HG03095 (cell line): ENCODE measurements at regions not wholly inside any gene's neighbourhood (a gene's known extent, or its start where the extent isn't known, plus 50 kb on each side); places are given as distances from the start of the nearest gene placed in this dataset.
"Not testable (repeated sequence)": the region's sequence is repeated elsewhere in the genome, so short reads cannot be mapped to it uniquely, and the experiment has no call there.

Experiments
- ATAC-seq: cut with Tn5 transposase; IDR thresholded peaks from one replicate; pipeline ENCODE4 v1.9.1; 2021; ENCODE audit warnings: moderate library complexity; ENCODE audit not compliant: unreplicated experiment

- no peak for ATAC-seq
These were observed 335.4 kb upstream of the CDH2 start for GRCh38 chr18:28512357-28512756.

- no peak for ATAC-seq
These were observed 334.5 kb upstream of the CDH2 start for GRCh38 chr18:28511413-28511821.

GRCh38 chr18:28510210-28510609 is 333.3 kb upstream of the CDH2 start:
- ATAC-seq = no peak

GRCh38 chr18:28504066-28504465 is 327.1 kb upstream of the CDH2 start:
- ATAC-seq = no peak

- ATAC-seq = no peak
These were observed 317.2 kb upstream of the CDH2 start for GRCh38 chr18:28494151-28494550.

GRCh38 chr18:28485918-28486317 is 309.0 kb upstream of the CDH2 start:
- no peak for ATAC-seq

GRCh38 chr18:28485210-28485801 is 308.4 kb upstream of the CDH2 start:
- no peak for ATAC-seq

- ATAC-seq = no peak
These were observed 301.6 kb upstream of the CDH2 start for GRCh38 chr18:28478531-28478930.

- no peak for ATAC-seq
These were observed 299.4 kb upstream of the CDH2 start for GRCh38 chr18:28476302-28476701.

- no peak for ATAC-seq
These were observed 293.0 kb upstream of the CDH2 start for GRCh38 chr18:28469946-28470345.

GRCh38 chr18:28468901-28469300 is 292.0 kb upstream of the CDH2 start:
- no peak for ATAC-seq

GRCh38 chr18:28466204-28466603 is 289.3 kb upstream of the CDH2 start:
- ATAC-seq = no peak

GRCh38 chr18:28459587-28459986 is 282.7 kb upstream of the CDH2 start:
- ATAC-seq = no peak

GRCh38 chr18:28458751-28459150 is 281.8 kb upstream of the CDH2 start:
- no peak for ATAC-seq

GRCh38 chr18:28457784-28458183 is 280.9 kb upstream of the CDH2 start:
- ATAC-seq = no peak

- no peak for ATAC-seq
These were observed 279.0 kb upstream of the CDH2 start for GRCh38 chr18:28455971-28456370.

- no peak for ATAC-seq
These were observed 262.9 kb upstream of the CDH2 start for GRCh38 chr18:28439870-28440269.

- no peak for ATAC-seq
These were observed 261.5 kb upstream of the CDH2 start for GRCh38 chr18:28438381-28438780.

- ATAC-seq = no peak
These were observed 255.4 kb upstream of the CDH2 start for GRCh38 chr18:28432339-28432738.

- ATAC-seq = no peak
These were observed 249.0 kb upstream of the CDH2 start for GRCh38 chr18:28425886-28426285.

GRCh38 chr18:28422577-28422976 is 245.6 kb upstream of the CDH2 start:
- no peak for ATAC-seq

GRCh38 chr18:28421950-28422349 is 245.0 kb upstream of the CDH2 start:
- ATAC-seq = not testable (repeated sequence)

GRCh38 chr18:28412521-28412920 is 235.6 kb upstream of the CDH2 start:
- no peak for ATAC-seq
